H1 (cell line): ENCODE measurements at regions not wholly inside any gene's neighbourhood (a gene's known extent, or its start where the extent isn't known, plus 50 kb on each side); places are given as distances from the start of the nearest gene placed in this dataset.

Experiments used
- CTCF ChIA-PET: fragments of 300-600 bp; sonication (Branson Sonifier 250); formaldehyde crosslinking; loops from one replicate; lab custom pipeline; 2021; ENCODE audit not compliant: partially characterized antibody; lab: Charles Lee
- POLR2A ChIA-PET: fragments of 300-600 bp; sonication (Branson Sonifier 250); formaldehyde crosslinking; loops from one replicate; lab custom pipeline; 2021; ENCODE audit warnings: inconsistent platforms; ENCODE audit not compliant: partially characterized antibody; lab: Charles Lee
- DNase-seq, 2 experiments: peaks; one replicate each; pipeline versions ENCODE4 v3.0.0 to v3.0.0-alpha.2; 2010 to 2022; ENCODE audit warnings: low spot score in 2 of 2, low read depth in 1 of 2, mixed read lengths in 1 of 2
- FAIRE-seq: peaks from 2 replicates; lab custom pipeline; 2011; peaks lifted over from hg19 to GRCh38; lab: Jason Lieb, UNC
- H2AFZ ChIP-seq: 2 replicates; pipeline ENCODE4 v1.8.1; 2012; ENCODE audit warnings: low read length, inconsistent platforms
- H2AK5ac ChIP-seq: 2 replicates; pipeline ENCODE4 v1.6.1; 2013; ENCODE audit warnings: low read depth, low read length
- H2BK120ac ChIP-seq: replicated peaks from 2 replicates; pipeline ENCODE3; 2013; ENCODE audit warnings: low read depth, low read length, inconsistent platforms
- H2BK12ac ChIP-seq: 2 replicates; pipeline ENCODE4 v1.6.1; 2013; ENCODE audit warnings: low read depth, low read length
- H2BK15ac ChIP-seq: 2 replicates; pipeline ENCODE4 v1.6.1; 2013; ENCODE audit warnings: low read length
- H2BK20ac ChIP-seq: 2 replicates; pipeline ENCODE4 v1.6.1; 2013; ENCODE audit warnings: low read length
- H2BK5ac ChIP-seq: 2 replicates; pipeline ENCODE4 v1.6.1; 2013; ENCODE audit warnings: low read depth, low read length
- H3K14ac ChIP-seq: 2 replicates; pipeline ENCODE4 v1.6.1; 2013; ENCODE audit warnings: inconsistent platforms; ENCODE audit not compliant: insufficient read length
- H3K18ac ChIP-seq: 2 replicates; pipeline ENCODE4 v1.6.1; 2013; ENCODE audit warnings: low read length; ENCODE audit errors: extremely low read depth
- H3K23ac ChIP-seq: 2 replicates; pipeline ENCODE4 v1.6.1; 2013; ENCODE audit warnings: inconsistent platforms; ENCODE audit not compliant: insufficient read length
- H3K23me2 ChIP-seq: 2 replicates; pipeline ENCODE4 v1.6.1; 2013; ENCODE audit warnings: low read depth, low read length
- H3K27ac ChIP-seq: 2 replicates; pipeline ENCODE4 v1.6.1; 2011; ENCODE audit warnings: low read depth, low read length, inconsistent platforms
- H3K27me3 ChIP-seq, 4 experiments: replicated peaks in 1 of 4; 1 replicate in 1 of 4; 2 replicates in 3 of 4; pipeline versions ENCODE4 v1.6.1 to v1.8.1; 2011 to 2013; ENCODE audit warnings: low read length in 3 of 4, mild to moderate bottlenecking in 3 of 4, inconsistent platforms in 2 of 4, mixed read lengths in 2 of 4, moderate library complexity in 1 of 4; ENCODE audit not compliant: control insufficient read depth in 3 of 4, insufficient read depth in 3 of 4; ENCODE audit errors: extremely low read depth in 1 of 4
- H3K36me3 ChIP-seq, 4 experiments: 2 replicates each; pipeline versions ENCODE4 v1.6.1 to v1.8.1; 2011 to 2013; ENCODE audit warnings: mild to moderate bottlenecking in 4 of 4, low read length in 3 of 4, moderate library complexity in 2 of 4, control low read depth in 1 of 4, inconsistent platforms in 1 of 4; ENCODE audit not compliant: insufficient read depth in 4 of 4, control insufficient read depth in 2 of 4
- H3K4ac ChIP-seq: replicated peaks from 2 replicates; pipeline ENCODE3; 2013; ENCODE audit warnings: low read length, low read depth, mixed read lengths, inconsistent platforms; ENCODE audit not compliant: insufficient read length
- H3K4me1 ChIP-seq, 4 experiments: replicated peaks in 1 of 4; 1 replicate in 1 of 4; 2 replicates in 3 of 4; pipeline versions ENCODE4 v1.6.1 to v1.8.1; 2011 to 2013; ENCODE audit warnings: low read length in 3 of 4, inconsistent platforms in 2 of 4, mixed read lengths in 1 of 4; ENCODE audit not compliant: insufficient read depth in 4 of 4, control insufficient read depth in 3 of 4
- H3K4me2 ChIP-seq, 2 experiments: 2 replicates each; pipeline versions ENCODE4 v1.6.1 to v1.8.1; 2011 to 2013; ENCODE audit warnings: low read depth in 2 of 2, low read length in 2 of 2, control low read depth in 1 of 2, inconsistent platforms in 1 of 2, mild to moderate bottlenecking in 1 of 2; ENCODE audit not compliant: insufficient read depth in 1 of 2
- H3K4me3 ChIP-seq, 4 experiments: fragments of 200-600, 300-600 bp in 1 of 4; sonication (generic), shearing (Covaris generic), sonication (Bioruptor Twin) in 1 of 4; 2 replicates each; pipeline versions ENCODE4 v1.5.1 to v1.8.1; 2011 to 2016; ENCODE audit warnings: low read length in 4 of 4, low read depth in 3 of 4, control low read depth in 2 of 4, inconsistent platforms in 2 of 4, mild to moderate bottlenecking in 2 of 4, mixed read lengths in 1 of 4, moderate library complexity in 1 of 4; ENCODE audit not compliant: insufficient read depth in 2 of 4; ENCODE audit errors: extremely low read depth in 1 of 4
- H3K56ac ChIP-seq: replicated peaks from 2 replicates; pipeline ENCODE3; 2013; ENCODE audit warnings: low read depth, mild to moderate bottlenecking, mixed read lengths, low read length, inconsistent platforms; ENCODE audit not compliant: insufficient read length
- H3K79me1 ChIP-seq: 2 replicates; pipeline ENCODE4 v1.6.1; 2013; ENCODE audit warnings: low read depth, low read length, control low read depth
- H3K79me2 ChIP-seq, 2 experiments: 2 replicates each; pipeline versions ENCODE4 v1.6.1 to v1.8.1; 2012 to 2013; ENCODE audit warnings: low read length in 2 of 2, mild to moderate bottlenecking in 2 of 2, inconsistent platforms in 1 of 2; ENCODE audit not compliant: insufficient read depth in 2 of 2, control insufficient read depth in 1 of 2
- H3K9ac ChIP-seq, 4 experiments: replicated peaks in 1 of 4; 1 replicate in 1 of 4; 2 replicates in 3 of 4; pipeline versions ENCODE4 v1.6.1 to v1.8.1; 2011 to 2013; ENCODE audit warnings: low read depth in 3 of 4, low read length in 3 of 4, control low read depth in 2 of 4, mild to moderate bottlenecking in 2 of 4, moderate library complexity in 2 of 4, inconsistent platforms in 1 of 4; ENCODE audit errors: extremely low read depth in 1 of 4
- H3K9me3 ChIP-seq, 2 experiments: 2 replicates each; pipeline versions ENCODE4 v1.6.1 to v1.8.1; 2012 to 2013; ENCODE audit warnings: mild to moderate bottlenecking in 2 of 2, moderate library complexity in 2 of 2, control low read depth in 1 of 2, inconsistent platforms in 1 of 2, low read depth in 1 of 2, low read length in 1 of 2, mixed read lengths in 1 of 2; ENCODE audit not compliant: insufficient read depth in 2 of 2
- H4K20me1 ChIP-seq, 2 experiments: replicated peaks in 1 of 2; 2 replicates each; pipeline versions ENCODE3 to v1.8.1; 2011 to 2013; ENCODE audit warnings: inconsistent platforms in 2 of 2, low read length in 2 of 2, mild to moderate bottlenecking in 1 of 2; ENCODE audit not compliant: insufficient read depth in 2 of 2, control insufficient read depth in 1 of 2
- H4K5ac ChIP-seq: 2 replicates; pipeline ENCODE4 v1.6.1; 2013; ENCODE audit warnings: low read length, low read depth, mixed read lengths, inconsistent platforms; ENCODE audit not compliant: insufficient read length
- H4K8ac ChIP-seq: 2 replicates; pipeline ENCODE4 v1.8.0; 2013; ENCODE audit warnings: mild to moderate bottlenecking, moderate library complexity, low read length, inconsistent platforms; ENCODE audit not compliant: insufficient read depth; ENCODE audit errors: extremely low read depth
- H4K91ac ChIP-seq: replicated peaks from 2 replicates; pipeline ENCODE3; 2013; ENCODE audit warnings: low read length, mixed read lengths, inconsistent platforms; ENCODE audit not compliant: insufficient read length
- ATF3 ChIP-seq: IDR thresholded peaks from 2 replicates; pipeline ENCODE4 v1.6.1; 2011; ENCODE audit warnings: low read depth, mild to moderate bottlenecking, low read length; ENCODE audit not compliant: insufficient read depth
- BACH1 ChIP-seq: IDR thresholded peaks from 2 replicates; pipeline ENCODE4 v1.6.1; 2012; ENCODE audit warnings: low read length, improper control_type of control experiment
- CREB1 ChIP-seq: IDR thresholded peaks from 2 replicates; pipeline ENCODE4 v1.6.1; 2012; ENCODE audit warnings: inconsistent platforms
- EGR1 ChIP-seq: IDR thresholded peaks from 2 replicates; pipeline ENCODE4 v1.6.1; 2011; ENCODE audit warnings: low read depth, low read length, borderline replicate concordance
- GABPA ChIP-seq: IDR thresholded peaks from 2 replicates; pipeline ENCODE4 v1.6.1; 2011; ENCODE audit warnings: mild to moderate bottlenecking, low read length, moderate library complexity, borderline replicate concordance; ENCODE audit not compliant: insufficient read depth
- POLR2A ChIP-seq, 2 experiments: IDR thresholded peaks; 1 replicate in 1 of 2; 2 replicates in 1 of 2; pipeline ENCODE4 v1.6.1; 2011; ENCODE audit warnings: low read depth in 2 of 2, low read length in 2 of 2, mild to moderate bottlenecking in 2 of 2; ENCODE audit errors: control extremely low read depth in 1 of 2
- POU5F1 ChIP-seq: IDR thresholded peaks from 2 replicates; pipeline ENCODE4 v1.6.1; 2011; ENCODE audit warnings: low read depth, mild to moderate bottlenecking, low read length, moderate library complexity
- SAP30 ChIP-seq: fragments of 300-600 bp; sonication (generic); IDR thresholded peaks from 2 replicates; pipeline ENCODE4 v1.7.1; 2012; ENCODE audit warnings: low read length, moderate library complexity, mild to moderate bottlenecking, inconsistent platforms; ENCODE audit not compliant: insufficient read depth, insufficient replicate concordance
- SIRT6 ChIP-seq: IDR thresholded peaks from one replicate; pipeline ENCODE4 v1.7.1; 2012; ENCODE audit warnings: low read length, inconsistent platforms
- SP1 ChIP-seq: IDR thresholded peaks from 2 replicates; pipeline ENCODE4 v1.6.1; 2011; ENCODE audit warnings: low read depth, low read length
- SP2 ChIP-seq: IDR thresholded peaks from 2 replicates; pipeline ENCODE4 v1.6.1; 2012; ENCODE audit warnings: mild to moderate bottlenecking, low read length, inconsistent platforms
- SRF ChIP-seq: IDR thresholded peaks from 2 replicates; pipeline ENCODE4 v1.6.1; 2011; ENCODE audit warnings: mild to moderate bottlenecking, low read depth, low read length, moderate library complexity
- TAF7 ChIP-seq: optimal IDR thresholded peaks from 2 replicates; pipeline ENCODE3; 2011; ENCODE audit warnings: low read depth, mild to moderate bottlenecking, inconsistent platforms, low read length, moderate library complexity, borderline replicate concordance
- TBP ChIP-seq: IDR thresholded peaks from 2 replicates; pipeline ENCODE4 v1.6.1; 2011; ENCODE audit warnings: low read depth, low read length, improper control_type of control experiment
- WGBS, 2 experiments: shearing (Covaris generic) in 1 of 2; methylation state at CpG; one replicate each; pipeline versions ENCODE4 v1.1.6 to v1.1.7; 2013 to 2015; ENCODE audit warnings: low lambda C conversion rate in 2 of 2, mixed read lengths in 2 of 2, inconsistent platforms in 1 of 2, low coverage in 1 of 2, missing lambda C conversion rate in 1 of 2; ENCODE audit not compliant: insufficient replicate concordance in 2 of 2, insufficient coverage in 1 of 2, insufficient read length in 1 of 2; ENCODE audit errors: extremely low coverage in 1 of 2, missing lambda C conversion rate in 1 of 2; 5-methylcytosine and 5-hydroxymethylcytosine counted together

GRCh38 chr13:34383728-34384127, 558.3 kb upstream of the NBEA start:
- H3K23ac ChIP-seq = no peak overlapping the region
- H3K4ac ChIP-seq = no peak overlapping the region
- H3K36me3 ChIP-seq = no peaks in the 10 kb centered on the region
- no peak overlapping the region for H3K14ac ChIP-seq
- no peaks in the 10 kb centered on the region for H3K4me1 ChIP-seq
- POLR2A ChIA-PET = no interaction called here
- H3K56ac ChIP-seq = no peak overlapping the region
- H3K27me3 ChIP-seq = no peaks in the 10 kb centered on the region
- H2BK5ac ChIP-seq = no peak overlapping the region
- H4K8ac ChIP-seq = no peak overlapping the region
- no peak overlapping the region for H4K91ac ChIP-seq
- H3K4me3 ChIP-seq = no peak overlapping the region
- CTCF ChIA-PET = interaction anchor here (0.6 kb wide), 1 partner anchor 48 kb away, joined by 4 read pairs; no protein-coding TSS in a partner anchor
- H4K5ac ChIP-seq = no peak overlapping the region
- DNase-seq = no peak
- H3K79me2 ChIP-seq = no peaks in the 10 kb centered on the region
- H2AK5ac ChIP-seq = no peak overlapping the region
- H3K9me3 ChIP-seq = no peaks in the 10 kb centered on the region; a peak in 1 of 4 replicates
- no peaks in the 10 kb centered on the region for H3K23me2 ChIP-seq
- H2BK15ac ChIP-seq = no peak overlapping the region
- FAIRE-seq = no peak
- H2AFZ ChIP-seq = no peak overlapping the region
- WGBS, 2 experiments = 72% methylated on average over 3 of the region's 3 CpGs; no CpG with 5 or more reads in 1 of the 2 experiments
- H3K79me1 ChIP-seq = no peaks in the 10 kb centered on the region
- no peak overlapping the region for H3K18ac ChIP-seq
- H2BK12ac ChIP-seq = no peak overlapping the region
- H2BK120ac ChIP-seq = no peak overlapping the region
- no peak overlapping the region for H3K27ac ChIP-seq
- no peak for TF ChIP-seq POU5F1
- TF ChIP-seq TAF7 = no peak
- TF ChIP-seq GABPA = no peak
- TF ChIP-seq SRF = no peak
- TF ChIP-seq ATF3 = no peak
- TF ChIP-seq BACH1 = no peak
- TF ChIP-seq SIRT6 = no peak
- no peak for TF ChIP-seq POLR2A (IDR thresholded peaks at IDR 0.05; ENCODE audit: control extremely low read depth in 1 of 2, low read depth in 2 of 2, low read length in 2 of 2)
- TF ChIP-seq EGR1 = no peak
- no peak for TF ChIP-seq TBP
- no peak for TF ChIP-seq SP1
- no peak for TF ChIP-seq SAP30
- TF ChIP-seq SP2 = no peak
- TF ChIP-seq CREB1 = no peak
- no peak overlapping the region for H3K9ac ChIP-seq
- H4K20me1 ChIP-seq = no peaks in the 10 kb centered on the region
- H2BK20ac ChIP-seq = no peak overlapping the region
- H3K4me2 ChIP-seq = no peak overlapping the region
